Mucosa of descending colon (tissue), 3 donors: ENCODE measurements at regions not wholly inside any gene's neighbourhood (a gene's known extent, or its start where the extent isn't known, plus 50 kb on each side); places are given as distances from the start of the nearest gene placed in this dataset.

ENCODE experiments used
- ATAC-seq: fragments of 200-7000 bp; cut with Tn5 transposase; one replicate; pipeline ENCODE4 v1.9.1; 2020; ENCODE audit warnings: mild to moderate bottlenecking, moderate library complexity
- DNase-seq, 3 donors: peaks; one replicate each; pipeline ENCODE4 v3.0.0-alpha.2; 2020
- H3K36me3 ChIP-seq: fragments of 200-600 bp; one replicate; pipeline ENCODE4 v1.8.0; 2021; ENCODE audit warnings: low read depth, mild to moderate bottlenecking
- H3K4me1 ChIP-seq: fragments of 200-600 bp; one replicate; pipeline ENCODE4 v1.8.0; 2021; ENCODE audit warnings: low read depth, mild to moderate bottlenecking
- H3K4me3 ChIP-seq: fragments of 200-600 bp; one replicate; pipeline ENCODE4 v1.8.0; 2021; ENCODE audit warnings: mild to moderate bottlenecking
- H3K9me3 ChIP-seq: fragments of 200-600 bp; one replicate; pipeline ENCODE4 v1.8.0; 2021; ENCODE audit warnings: mild to moderate bottlenecking
- CTCF ChIP-seq: fragments of 200-600 bp; IDR thresholded peaks from one replicate; pipeline ENCODE4 v1.8.0; 2022; ENCODE audit warnings: antibody characterized with exemption, mild to moderate bottlenecking
- intact Hi-C, 2 donors: fragments of 100-400 bp; cut with DNase I in 1 of 2; cut with micrococcal nuclease in 1 of 2; formaldehyde crosslinking; loops; one replicate each; pipeline versions ENCODE4 v1.11.0 to v1.11.1; 2022; cut with DNase I, micrococcal nuclease
- donor health status: DM: no; HTN: no; CAD: no; lungs with moderate emphysema.
- donor health status: DM: no; HTN: no; CAD: no.
- donor health status: DM: no; HTN: yes; CAD: no.

DNA sequence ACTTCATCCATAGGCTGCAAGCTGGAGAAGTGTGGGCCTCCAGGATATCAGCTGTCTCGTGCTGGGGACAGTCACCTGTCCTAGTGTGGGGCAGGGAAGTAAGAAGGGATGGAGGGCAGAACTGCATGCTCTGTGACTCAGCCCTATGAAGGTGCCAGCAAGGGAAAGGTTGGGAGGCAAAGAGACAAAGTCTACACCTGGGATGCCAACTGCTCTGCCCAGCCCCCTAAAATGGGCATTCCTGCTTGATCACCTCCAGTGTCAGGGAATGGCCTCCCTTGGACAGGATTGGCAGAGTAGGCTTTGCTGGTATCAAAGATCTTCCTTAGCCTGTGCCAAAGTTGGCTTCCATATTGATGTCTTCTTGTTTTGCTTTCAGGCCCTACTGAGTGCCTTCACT lies 335.0 kb downstream of the BCL11B start:
- no peak for TF ChIP-seq CTCF
- intact Hi-C loops = no loop called here
- DNase-seq (no peak), ATAC-seq (no peak)
- H3K36me3 ChIP-seq = no peaks in the 10 kb centered on the region
- H3K4me1 ChIP-seq = no peaks in the 10 kb centered on the region
- H3K9me3 ChIP-seq = no peaks in the 10 kb centered on the region
- H3K4me3 ChIP-seq = no peak overlapping the region

- ATAC-seq = no peak
- no peaks in the 10 kb centered on the region for H3K9me3 ChIP-seq
- no peak for TF ChIP-seq CTCF
- no peak for DNase-seq
- no peaks in the 10 kb centered on the region for H3K36me3 ChIP-seq
- no peaks in the 10 kb centered on the region for H3K4me1 ChIP-seq
- intact Hi-C loops = no loop called here
- no peak overlapping the region for H3K4me3 ChIP-seq
Measured at GRCh38 chr14:98937712-98938505, 334.1 kb downstream of the BCL11B start.

- DNase-seq (no peak), ATAC-seq (no peak)
- Histone ChIP-seq H3K4me1 (no peaks in the 10 kb centered on the region), H3K36me3 (no peaks in the 10 kb centered on the region), H3K9me3 (no peaks in the 10 kb centered on the region), H3K4me3 (no peak overlapping the region)
- no peak for TF ChIP-seq CTCF
- intact Hi-C loops = no loop called here
Measured at GRCh38 chr14:98940693-98941437, 331.1 kb downstream of the BCL11B start.

DNA sequence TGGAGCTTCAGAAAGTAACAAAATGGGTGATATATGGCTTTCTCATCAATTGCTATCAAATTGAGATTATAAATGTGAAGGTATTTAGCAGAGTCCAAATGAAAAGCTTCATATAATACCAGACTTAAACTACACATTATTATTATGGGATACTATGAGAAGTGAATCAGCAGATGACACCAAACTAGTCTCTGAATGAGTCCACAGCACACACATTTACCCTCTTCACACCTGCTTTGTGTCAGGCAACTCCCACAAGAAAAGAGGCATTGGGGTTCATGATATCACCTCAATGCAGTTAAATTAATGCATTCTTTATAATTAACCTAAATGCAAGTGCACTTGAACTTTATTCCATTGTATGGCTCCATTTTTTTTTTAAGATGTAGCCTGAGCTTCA lies 330.5 kb downstream of the BCL11B start:
- intact Hi-C loops = no loop called here
- no peaks in the 10 kb centered on the region for H3K36me3 ChIP-seq
- H3K4me1 ChIP-seq = no peaks in the 10 kb centered on the region
- DNase-seq (no peak), ATAC-seq (no peak)
- no peak overlapping the region for H3K4me3 ChIP-seq
- TF ChIP-seq CTCF = no peak
- no peaks in the 10 kb centered on the region for H3K9me3 ChIP-seq

DNA sequence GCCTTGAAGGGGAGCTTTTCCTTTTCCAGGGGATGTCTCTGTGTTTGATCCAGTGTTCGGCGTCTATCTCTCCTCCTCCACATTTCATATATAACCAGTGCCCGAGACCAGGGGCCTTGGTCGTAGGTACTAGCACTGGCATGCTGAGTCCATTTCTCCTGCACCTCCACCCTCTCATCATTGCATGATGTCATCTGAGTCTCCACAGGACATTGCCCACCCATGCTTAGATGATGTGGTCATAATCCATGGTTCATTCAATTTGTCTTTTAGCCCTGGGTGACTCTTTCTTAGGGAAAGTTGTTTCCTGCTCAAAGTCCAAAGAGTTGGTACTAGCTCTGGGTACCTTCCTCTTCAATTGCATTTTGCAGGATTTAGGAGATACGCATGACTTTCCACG lies 328.1 kb downstream of the BCL11B start:
- Histone ChIP-seq H3K36me3 (no peaks in the 10 kb centered on the region), H3K4me1 (no peaks in the 10 kb centered on the region), H3K9me3 (no peaks in the 10 kb centered on the region), H3K4me3 (no peak overlapping the region)
- no peak for ATAC-seq
- intact Hi-C loops = no loop called here
- DNase-seq = no peak
- TF ChIP-seq CTCF = no peak
